ENCODE measurements at regions not wholly inside any gene's neighbourhood (a gene's known extent, or its start where the extent isn't known, plus 50 kb on each side); places are given as distances from the start of the nearest gene placed in this dataset.

DNA sequence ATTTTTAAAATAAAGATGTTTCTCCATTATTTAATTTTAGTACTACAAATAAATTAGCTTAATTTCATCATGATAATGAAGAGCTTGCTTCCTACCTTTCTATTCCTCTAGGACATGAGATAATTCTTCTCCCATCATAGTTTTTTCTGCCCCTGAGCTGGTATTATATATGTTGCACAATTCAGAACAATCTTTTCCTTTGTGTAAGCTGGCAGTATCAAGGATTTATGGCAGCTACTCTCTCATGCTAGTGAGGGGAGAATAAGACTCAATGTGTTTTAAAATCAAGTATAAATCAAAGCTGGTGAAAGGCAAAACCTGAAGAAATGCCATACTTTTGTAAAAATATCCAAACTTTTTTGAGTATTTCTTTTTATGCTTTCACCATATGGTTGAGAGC lies 1405.3 kb downstream of the SI start:
- no peaks in the 10 kb centered on the region for H3K9me3 ChIP-seq (ENCODE audit: control insufficient read depth, insufficient read depth, low read depth, low read length)
- H3K36me3 ChIP-seq (ENCODE audit: control insufficient read depth in 2 of 2, insufficient read depth in 1 of 2, low read length in 2 of 2): no peaks in the 10 kb centered on the region
- H3K4me1 ChIP-seq (ENCODE audit: control insufficient read depth, insufficient read depth, low read length): no peaks in the 10 kb centered on the region
- H3K4me3 ChIP-seq (ENCODE audit: low read depth, low read length): no peak overlapping the region
- TF ChIP-seq ZNF354C (tag by site-specific recombination; IDR thresholded peaks at IDR 0.05; ENCODE audit: borderline replicate concordance, low read depth) (no peak), YY1 (tag by site-specific recombination; IDR thresholded peaks at IDR 0.05) (no peak), ZNF624 (tag by site-specific recombination; IDR thresholded peaks at IDR 0.05) (no peak), ZNF626 (tag by site-specific recombination; IDR thresholded peaks at IDR 0.05) (no peak), ATF2 (tag by site-specific recombination; IDR thresholded peaks at IDR 0.05; ENCODE audit: low read depth) (no peak), GFI1B (tag by site-specific recombination; IDR thresholded peaks at IDR 0.05) (no peak), ZBTB26 (tag by site-specific recombination; optimal IDR thresholded peaks at IDR 0.05) (no peak), ZNF629 (tag by site-specific recombination; IDR thresholded peaks at IDR 0.05) (no peak), ZNF18 (tag by site-specific recombination; IDR thresholded peaks at IDR 0.05) (no peak), YY2 (tag by site-specific recombination; IDR thresholded peaks at IDR 0.05) (no peak), ZNF133 (tag by site-specific recombination; IDR thresholded peaks at IDR 0.05) (no peak)
- TF ChIP-seq, protein P1, sequence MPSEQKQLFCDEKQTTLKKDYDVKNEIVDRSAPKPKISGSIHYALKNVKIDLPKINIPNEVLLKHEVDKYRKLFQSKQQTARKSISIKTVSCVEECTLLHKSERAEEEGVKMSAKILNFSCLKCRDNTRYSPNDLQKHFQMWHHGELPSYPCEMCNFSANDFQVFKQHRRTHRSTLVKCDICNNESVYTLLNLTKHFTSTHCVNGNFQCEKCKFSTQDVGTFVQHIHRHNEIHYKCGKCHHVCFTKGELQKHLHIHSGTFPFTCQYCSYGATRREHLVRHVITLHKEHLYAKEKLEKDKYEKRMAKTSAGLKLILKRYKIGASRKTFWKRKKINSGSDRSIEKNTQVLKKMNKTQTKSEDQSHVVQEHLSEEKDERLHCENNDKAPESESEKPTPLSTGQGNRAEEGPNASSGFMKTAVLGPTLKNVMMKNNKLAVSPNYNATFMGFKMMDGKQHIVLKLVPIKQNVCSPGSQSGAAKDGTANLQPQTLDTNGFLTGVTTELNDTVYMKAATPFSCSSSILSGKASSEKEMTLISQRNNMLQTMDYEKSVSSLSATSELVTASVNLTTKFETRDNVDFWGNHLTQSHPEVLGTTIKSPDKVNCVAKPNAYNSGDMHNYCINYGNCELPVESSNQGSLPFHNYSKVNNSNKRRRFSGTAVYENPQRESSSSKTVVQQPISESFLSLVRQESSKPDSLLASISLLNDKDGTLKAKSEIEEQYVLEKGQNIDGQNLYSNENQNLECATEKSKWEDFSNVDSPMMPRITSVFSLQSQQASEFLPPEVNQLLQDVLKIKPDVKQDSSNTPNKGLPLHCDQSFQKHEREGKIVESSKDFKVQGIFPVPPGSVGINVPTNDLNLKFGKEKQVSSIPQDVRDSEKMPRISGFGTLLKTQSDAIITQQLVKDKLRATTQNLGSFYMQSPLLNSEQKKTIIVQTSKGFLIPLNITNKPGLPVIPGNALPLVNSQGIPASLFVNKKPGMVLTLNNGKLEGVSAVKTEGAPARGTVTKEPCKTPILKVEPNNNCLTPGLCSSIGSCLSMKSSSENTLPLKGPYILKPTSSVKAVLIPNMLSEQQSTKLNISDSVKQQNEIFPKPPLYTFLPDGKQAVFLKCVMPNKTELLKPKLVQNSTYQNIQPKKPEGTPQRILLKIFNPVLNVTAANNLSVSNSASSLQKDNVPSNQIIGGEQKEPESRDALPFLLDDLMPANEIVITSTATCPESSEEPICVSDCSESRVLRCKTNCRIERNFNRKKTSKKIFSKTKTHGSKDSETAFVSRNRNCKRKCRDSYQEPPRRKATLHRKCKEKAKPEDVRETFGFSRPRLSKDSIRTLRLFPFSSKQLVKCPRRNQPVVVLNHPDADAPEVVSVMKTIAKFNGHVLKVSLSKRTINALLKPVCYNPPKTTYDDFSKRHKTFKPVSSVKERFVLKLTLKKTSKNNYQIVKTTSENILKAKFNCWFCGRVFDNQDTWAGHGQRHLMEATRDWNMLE (tag by site-specific recombination; conservative IDR thresholded peaks at IDR 0.05; ENCODE audit: low read depth): no peak
- TF ChIP-seq, protein P2, sequence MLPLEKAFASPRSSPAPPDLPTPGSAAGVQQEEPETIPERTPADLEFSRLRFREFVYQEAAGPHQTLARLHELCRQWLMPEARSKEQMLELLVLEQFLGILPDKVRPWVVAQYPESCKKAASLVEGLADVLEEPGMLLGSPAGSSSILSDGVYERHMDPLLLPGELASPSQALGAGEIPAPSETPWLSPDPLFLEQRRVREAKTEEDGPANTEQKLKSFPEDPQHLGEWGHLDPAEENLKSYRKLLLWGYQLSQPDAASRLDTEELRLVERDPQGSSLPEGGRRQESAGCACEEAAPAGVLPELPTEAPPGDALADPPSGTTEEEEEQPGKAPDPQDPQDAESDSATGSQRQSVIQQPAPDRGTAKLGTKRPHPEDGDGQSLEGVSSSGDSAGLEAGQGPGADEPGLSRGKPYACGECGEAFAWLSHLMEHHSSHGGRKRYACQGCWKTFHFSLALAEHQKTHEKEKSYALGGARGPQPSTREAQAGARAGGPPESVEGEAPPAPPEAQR (tag by site-specific recombination; IDR thresholded peaks at IDR 0.05): no peak
- POLR2A ChIA-PET: no interaction called here
- no peak overlapping the region for H3K27ac ChIP-seq (ENCODE audit: extremely low read depth, low read depth, low read length)
- CTCF ChIA-PET: interaction anchor here (0.5 kb wide), 1 partner anchor 36 kb away, joined by 4 read pairs; no protein-coding TSS in a partner anchor

- H3K36me3 ChIP-seq (ENCODE audit: control insufficient read depth in 2 of 2, insufficient read depth in 1 of 2, low read length in 2 of 2): no peaks in the 10 kb centered on the region
- no peaks in the 10 kb centered on the region for H3K4me1 ChIP-seq (ENCODE audit: control insufficient read depth, insufficient read depth, low read length)
- H3K9me3 ChIP-seq (ENCODE audit: control insufficient read depth, insufficient read depth, low read depth, low read length): no peaks in the 10 kb centered on the region
- ChIA-PET POLR2A (no interaction called here), CTCF (no interaction called here)
- H3K4me3 ChIP-seq (ENCODE audit: low read depth, low read length): no peak overlapping the region
- no peak overlapping the region for H3K27ac ChIP-seq (ENCODE audit: extremely low read depth, low read depth, low read length)
- TF ChIP-seq ZFP69B (tag by site-specific recombination; IDR thresholded peaks at IDR 0.05): no peak
- TF ChIP-seq ZNF768 (tag by site-specific recombination; IDR thresholded peaks at IDR 0.05): no peak
- no peak for TF ChIP-seq KLF16 (tag by site-specific recombination; IDR thresholded peaks at IDR 0.05)
- TF ChIP-seq SCRT1 (tag by site-specific recombination; IDR thresholded peaks at IDR 0.05; ENCODE audit: borderline replicate concordance): no peak
- TF ChIP-seq ZNF560 (tag by site-specific recombination; IDR thresholded peaks at IDR 0.05; ENCODE audit: borderline replicate concordance): no peak
- no peak for TF ChIP-seq MEIS1 (CRISPR knock-in tag; IDR thresholded peaks at IDR 0.05; ENCODE audit: borderline replicate concordance)
- no peak for TF ChIP-seq ZNF362 (tag by site-specific recombination; IDR thresholded peaks at IDR 0.05)
- TF ChIP-seq, protein P3, sequence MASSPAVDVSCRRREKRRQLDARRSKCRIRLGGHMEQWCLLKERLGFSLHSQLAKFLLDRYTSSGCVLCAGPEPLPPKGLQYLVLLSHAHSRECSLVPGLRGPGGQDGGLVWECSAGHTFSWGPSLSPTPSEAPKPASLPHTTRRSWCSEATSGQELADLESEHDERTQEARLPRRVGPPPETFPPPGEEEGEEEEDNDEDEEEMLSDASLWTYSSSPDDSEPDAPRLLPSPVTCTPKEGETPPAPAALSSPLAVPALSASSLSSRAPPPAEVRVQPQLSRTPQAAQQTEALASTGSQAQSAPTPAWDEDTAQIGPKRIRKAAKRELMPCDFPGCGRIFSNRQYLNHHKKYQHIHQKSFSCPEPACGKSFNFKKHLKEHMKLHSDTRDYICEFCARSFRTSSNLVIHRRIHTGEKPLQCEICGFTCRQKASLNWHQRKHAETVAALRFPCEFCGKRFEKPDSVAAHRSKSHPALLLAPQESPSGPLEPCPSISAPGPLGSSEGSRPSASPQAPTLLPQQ (tag by site-specific recombination; IDR thresholded peaks at IDR 0.05): no peak
- TF ChIP-seq ZNF747 (tag by site-specific recombination; IDR thresholded peaks at IDR 0.05): no peak
Observed at GRCh38 chr3:163671201-163671600, 1407.1 kb downstream of the SI start.

Data from HEK293 (cell line).